ENCODE measurements at regions not wholly inside any gene's neighbourhood (a gene's known extent, or its start where the extent isn't known, plus 50 kb on each side); places are given as distances from the start of the nearest gene placed in this dataset.

GRCh38 chr15:93671387-93671943, 559.9 kb upstream of the MCTP2 start:
- no peak for TF ChIP-seq CTCF (IDR thresholded peaks at IDR 0.05)
- no peak for TF ChIP-seq POLR2A (IDR thresholded peaks at IDR 0.05)
